ENCODE measurements at regions not wholly inside any gene's neighbourhood (a gene's known extent, or its start where the extent isn't known, plus 50 kb on each side); places are given as distances from the start of the nearest gene placed in this dataset.
A peak's percentile ranks its signal among the peaks of the same experiment; 100 is the strongest.

- DNase-seq, result no peak
- Histone ChIP-seq H3K36me3 (no peaks in the 10 kb centered on the region), H3K4me3 (no peak overlapping the region), H3K27ac (no peak overlapping the region), H3K27me3 (no peaks in the 10 kb centered on the region), H3K9me3 (no peaks in the 10 kb centered on the region), H3K4me1 (peaks cover 6 to 9% of the 10 kb centered on the region in 2 donors)
- intact Hi-C loops (cut with DNase I), result no loop called here
- no peak for ATAC-seq
- TF ChIP-seq CTCF (IDR thresholded peaks at IDR 0.05), result no peak
Observed at GRCh38 chr11:116234989-116235568, 537.7 kb downstream of the BUD13 start.

GRCh38 chr11:116233561-116233960 is 539.2 kb downstream of the BUD13 start:
- H3K4me1 ChIP-seq, result peaks cover 6 to 10% of the 10 kb centered on the region in 2 donors
- no peaks in the 10 kb centered on the region for H3K36me3 ChIP-seq
- no peak overlapping the region for H3K4me3 ChIP-seq
- H3K27me3 ChIP-seq, result no peaks in the 10 kb centered on the region
- ATAC-seq (no peak), DNase-seq (no peak)
- H3K9me3 ChIP-seq, result no peaks in the 10 kb centered on the region
- intact Hi-C loops (cut with DNase I), result no loop called here
- TF ChIP-seq CTCF (IDR thresholded peaks at IDR 0.05), result no peak
- no peak overlapping the region for H3K27ac ChIP-seq

- H3K9me3 ChIP-seq, result no peaks in the 10 kb centered on the region
- no peak overlapping the region for H3K4me3 ChIP-seq
- H3K27me3 ChIP-seq, result no peaks in the 10 kb centered on the region
- H3K36me3 ChIP-seq, result no peaks in the 10 kb centered on the region
- intact Hi-C loops (cut with DNase I), result no loop called here
- peak overlapping the region in 1 of 2 donors; percentile 53 for H3K27ac ChIP-seq
- TF ChIP-seq CTCF (IDR thresholded peaks at IDR 0.05), result no peak
- H3K4me1 ChIP-seq, result peaks cover 6 to 10% of the 10 kb centered on the region in 2 donors
- DNase-seq, result no peak
- no peak for ATAC-seq
Observed at GRCh38 chr11:116232364-116232828, 540.4 kb downstream of the BUD13 start.

GRCh38 chr11:116231543-116231942 is 541.2 kb downstream of the BUD13 start:
- DNase-seq (peak in 3 of 4 donors; percentile 24 to 72 (median 60)), ATAC-seq (peak; percentile 84)
- Histone ChIP-seq H3K27me3 (no peaks in the 10 kb centered on the region), H3K4me1 (peaks cover 6 to 10% of the 10 kb centered on the region in 2 donors), H3K4me3 (no peak overlapping the region), H3K27ac (peak overlapping the region in 1 of 2 donors; percentile 53), H3K36me3 (no peaks in the 10 kb centered on the region), H3K9me3 (no peaks in the 10 kb centered on the region)
- intact Hi-C loops (cut with DNase I), result no loop called here
- no peak for TF ChIP-seq CTCF (IDR thresholded peaks at IDR 0.05)

- no peak for TF ChIP-seq CTCF (IDR thresholded peaks at IDR 0.05)
- no peaks in the 10 kb centered on the region for H3K36me3 ChIP-seq
- peaks cover 6 to 10% of the 10 kb centered on the region in 2 donors for H3K4me1 ChIP-seq
- intact Hi-C loops (cut with DNase I), result no loop called here
- DNase-seq, result no peak
- no peaks in the 10 kb centered on the region for H3K9me3 ChIP-seq
- H3K27ac ChIP-seq, result no peak overlapping the region
- H3K4me3 ChIP-seq, result no peak overlapping the region
- ATAC-seq, result no peak
- no peaks in the 10 kb centered on the region for H3K27me3 ChIP-seq
Observed at GRCh38 chr11:116230438-116230837, 542.3 kb downstream of the BUD13 start.
